NCI-H748 treated with DMSO at 0.1 percent for 48 hours (cell line): ENCODE measurements at regions not wholly inside any gene's neighbourhood (a gene's known extent, or its start where the extent isn't known, plus 50 kb on each side); places are given as distances from the start of the nearest gene placed in this dataset.

ENCODE experiments used
- DNase-seq: peaks from one replicate; lab custom pipeline; 2025; lab: John Stamatoyannopoulos, UW

- DNase-seq = no peak
These were observed 433.8 kb downstream of the NAF1 start for GRCh38 chr4:162732876-162733275.

- no peak for DNase-seq
These were observed 438.9 kb downstream of the NAF1 start for GRCh38 chr4:162727766-162728165.

GRCh38 chr4:162727232-162727631, 439.5 kb downstream of the NAF1 start:
- no peak for DNase-seq

GRCh38 chr4:162715401-162715800, 451.3 kb downstream of the NAF1 start:
- no peak for DNase-seq

- DNase-seq = no peak
These were observed 458.7 kb downstream of the NAF1 start for GRCh38 chr4:162707962-162708361.

- no peak for DNase-seq
These were observed 460.1 kb downstream of the NAF1 start for GRCh38 chr4:162706632-162707031.

- DNase-seq = no peak
These were observed 460.6 kb downstream of the NAF1 start for GRCh38 chr4:162706051-162706450.

GRCh38 chr4:162705130-162705803, 461.4 kb downstream of the NAF1 start:
- no peak for DNase-seq

GRCh38 chr4:162700815-162701361, 465.8 kb downstream of the NAF1 start:
- DNase-seq = no peak

- DNase-seq = no peak
These were observed 466.3 kb downstream of the NAF1 start for GRCh38 chr4:162700358-162700757.

- no peak for DNase-seq
These were observed 467.1 kb downstream of the NAF1 start for GRCh38 chr4:162699629-162700028.

- DNase-seq = no peak
These were observed 481.3 kb downstream of the NAF1 start for GRCh38 chr4:162685410-162685809.

GRCh38 chr4:162684998-162685397, 481.7 kb downstream of the NAF1 start:
- no peak for DNase-seq

GRCh38 chr4:162684371-162684700, 482.4 kb downstream of the NAF1 start:
- no peak for DNase-seq

GRCh38 chr4:162683659-162684370, 482.9 kb downstream of the NAF1 start:
- DNase-seq = no peak

GRCh38 chr4:162682651-162683050, 484.0 kb downstream of the NAF1 start:
- DNase-seq = no peak

- DNase-seq = no peak
These were observed 485.5 kb downstream of the NAF1 start for GRCh38 chr4:162681212-162681611.

- DNase-seq = no peak
These were observed 491.0 kb downstream of the NAF1 start for GRCh38 chr4:162675661-162676060.

- no peak for DNase-seq
These were observed 498.1 kb upstream of the FSTL5 start for GRCh38 chr4:162661913-162662312.

GRCh38 chr4:162659716-162660115, 495.9 kb upstream of the FSTL5 start:
- DNase-seq = no peak

- no peak for DNase-seq
These were observed 494.2 kb upstream of the FSTL5 start for GRCh38 chr4:162657966-162658365.

GRCh38 chr4:162650166-162650565, 486.4 kb upstream of the FSTL5 start:
- DNase-seq = no peak

- DNase-seq = no peak
These were observed 481.6 kb upstream of the FSTL5 start for GRCh38 chr4:162645381-162645780.

GRCh38 chr4:162644346-162644745, 480.5 kb upstream of the FSTL5 start:
- DNase-seq = no peak
